ENCODE measurements at regions not wholly inside any gene's neighbourhood (a gene's known extent, or its start where the extent isn't known, plus 50 kb on each side); places are given as distances from the start of the nearest gene placed in this dataset.

GRCh38 chr4:138611721-138612120 is 369.6 kb upstream of the SLC7A11 start:
- DNase-seq (no peak), ATAC-seq (no peak)
- 40 to 42% methylated on average over 2 of the region's 2 CpGs for WGBS, 2 donors
- no peaks in the 10 kb centered on the region for H3K27me3 ChIP-seq
- TF ChIP-seq CTCF (IDR thresholded peaks at IDR 0.05): no peak
- TF ChIP-seq POLR2A (IDR thresholded peaks at IDR 0.05): no peak
- no peaks in the 10 kb centered on the region for H3K4me1 ChIP-seq
- no peaks in the 10 kb centered on the region for H3K36me3 ChIP-seq (replicated peaks in 1 of 2; ENCODE audit: insufficient read depth in 1 of 2, low read depth in 2 of 2)
- H3K9me3 ChIP-seq: no peaks in the 10 kb centered on the region
- no peak overlapping the region for H3K4me3 ChIP-seq
- no peak overlapping the region for H3K27ac ChIP-seq
- intact Hi-C loops (cut with DNase I): no loop called here

- intact Hi-C loops (cut with DNase I): no loop called here
- ATAC-seq: no peak
- TF ChIP-seq POLR2A (IDR thresholded peaks at IDR 0.05) (no peak), CTCF (IDR thresholded peaks at IDR 0.05) (no peak)
- 56 to 71% methylated on average over 1 of the region's 1 CpG for WGBS, 2 donors
- H3K9me3 ChIP-seq: no peaks in the 10 kb centered on the region
- no peak overlapping the region for H3K27ac ChIP-seq
- DNase-seq: no peak
- no peaks in the 10 kb centered on the region for H3K36me3 ChIP-seq (replicated peaks in 1 of 2; ENCODE audit: insufficient read depth in 1 of 2, low read depth in 2 of 2)
- no peaks in the 10 kb centered on the region for H3K27me3 ChIP-seq
- no peaks in the 10 kb centered on the region for H3K4me1 ChIP-seq
- H3K4me3 ChIP-seq: no peak overlapping the region
These were observed 368.9 kb upstream of the SLC7A11 start for GRCh38 chr4:138611017-138611416.

- H3K4me1 ChIP-seq: no peaks in the 10 kb centered on the region
- H3K4me3 ChIP-seq: no peak overlapping the region
- 64 to 70% methylated on average over 2 of the region's 2 CpGs for WGBS, 2 donors
- TF ChIP-seq POLR2A (IDR thresholded peaks at IDR 0.05) (no peak), CTCF (IDR thresholded peaks at IDR 0.05) (no peak)
- ATAC-seq (no peak), DNase-seq (no peak)
- no peaks in the 10 kb centered on the region for H3K27me3 ChIP-seq
- no peaks in the 10 kb centered on the region for H3K36me3 ChIP-seq (replicated peaks in 1 of 2; ENCODE audit: insufficient read depth in 1 of 2, low read depth in 2 of 2)
- no peaks in the 10 kb centered on the region for H3K9me3 ChIP-seq
- intact Hi-C loops (cut with DNase I): no loop called here
- H3K27ac ChIP-seq: no peak overlapping the region
These were observed 367.8 kb upstream of the SLC7A11 start for GRCh38 chr4:138609943-138610350.

GRCh38 chr4:138604556-138604955 is 362.4 kb upstream of the SLC7A11 start:
- Histone ChIP-seq H3K9me3 (no peaks in the 10 kb centered on the region), H3K4me3 (no peak overlapping the region), H3K27me3 (no peaks in the 10 kb centered on the region), H3K4me1 (no peaks in the 10 kb centered on the region), H3K36me3 (replicated peaks in 1 of 2; ENCODE audit: insufficient read depth in 1 of 2, low read depth in 2 of 2) (no peaks in the 10 kb centered on the region), H3K27ac (no peak overlapping the region)
- intact Hi-C loops (cut with DNase I): no loop called here
- WGBS, 2 donors: 65 to 73% methylated on average over 2 of the region's 2 CpGs
- DNase-seq (no peak), ATAC-seq (no peak)
- TF ChIP-seq POLR2A (IDR thresholded peaks at IDR 0.05): no peak
- no peak for TF ChIP-seq CTCF (IDR thresholded peaks at IDR 0.05)

- WGBS, 2 donors: 62 to 70% methylated on average over 2 of the region's 2 CpGs
These were observed 360.5 kb upstream of the SLC7A11 start for GRCh38 chr4:138602664-138603063.

More at GRCh38 chr4:138602664-138603063, 360.5 kb upstream of the SLC7A11 start:
- H3K27ac ChIP-seq: no peak overlapping the region
- no peaks in the 10 kb centered on the region for H3K27me3 ChIP-seq
- intact Hi-C loops (cut with DNase I): no loop called here
- no peak for ATAC-seq
- H3K9me3 ChIP-seq: no peaks in the 10 kb centered on the region
- H3K4me1 ChIP-seq: no peaks in the 10 kb centered on the region
- no peaks in the 10 kb centered on the region for H3K36me3 ChIP-seq (replicated peaks in 1 of 2; ENCODE audit: insufficient read depth in 1 of 2, low read depth in 2 of 2)
- TF ChIP-seq POLR2A (IDR thresholded peaks at IDR 0.05): no peak
- no peak for TF ChIP-seq CTCF (IDR thresholded peaks at IDR 0.05)
- DNase-seq: no peak
- H3K4me3 ChIP-seq: no peak overlapping the region
